BJ (cell line): ENCODE measurements at regions not wholly inside any gene's neighbourhood (a gene's known extent, or its start where the extent isn't known, plus 50 kb on each side); places are given as distances from the start of the nearest gene placed in this dataset.

Experiments
- CTCF ChIA-PET: fragments of 350-600 bp; formaldehyde crosslinking; extraction: SDS; loops from one replicate; lab custom pipeline; 2021; ENCODE audit warnings: antibody characterized with exemption, inconsistent platforms; lab: Yijun Ruan, JAX
- POLR2A ChIA-PET: fragments of 300-600 bp; sonication (Branson Sonifier 250); formaldehyde crosslinking; extraction: SDS; loops from one replicate; lab custom pipeline; 2021; ENCODE audit warnings: antibody characterized with exemption; lab: Charles Lee
- DNase-seq: peaks from one replicate; pipeline ENCODE4 v3.0.0-alpha.2; 2011; ENCODE audit warnings: low read depth
- H3K27me3 ChIP-seq: 2 replicates; pipeline ENCODE4 v1.6.0; 2011; ENCODE audit warnings: low read length; ENCODE audit not compliant: control insufficient read depth, insufficient read depth
- H3K36me3 ChIP-seq: 2 replicates; pipeline ENCODE4 v1.5.1; 2011; ENCODE audit warnings: low read length; ENCODE audit not compliant: control insufficient read depth, insufficient read depth
- H3K4me3 ChIP-seq: 2 replicates; pipeline ENCODE4 v1.5.1; 2011; ENCODE audit warnings: low read depth, mild to moderate bottlenecking, control low read depth, low read length
- TF ChIP-seq, protein P1 (sequence below): IDR thresholded peaks from 2 replicates; pipeline ENCODE4 v1.5.1; 2011; ENCODE audit warnings: low read depth, mild to moderate bottlenecking, control low read depth, inconsistent platforms, low read length, moderate library complexity; ENCODE audit not compliant: insufficient read depth

DNA sequence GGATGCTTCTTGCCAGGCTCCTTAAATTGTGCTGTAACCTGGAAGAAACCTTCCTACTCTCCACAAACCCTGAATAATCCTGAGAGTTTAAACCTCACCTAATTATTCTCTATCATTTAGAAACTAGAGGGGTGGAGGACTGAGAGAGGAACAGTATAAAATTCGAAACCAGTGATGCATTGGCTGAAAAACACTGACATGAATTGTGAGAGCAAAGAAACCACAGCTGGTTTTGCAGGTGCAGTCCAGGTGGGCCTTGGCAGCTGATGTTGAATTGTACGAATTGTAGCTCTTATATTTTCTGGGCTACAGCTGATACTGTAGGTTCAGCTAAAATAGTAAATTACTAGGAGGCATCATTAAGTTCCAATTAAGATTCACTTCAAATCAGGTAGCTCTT is 227.0 kb upstream of the SLITRK5 start:
- TF ChIP-seq, protein P1, sequence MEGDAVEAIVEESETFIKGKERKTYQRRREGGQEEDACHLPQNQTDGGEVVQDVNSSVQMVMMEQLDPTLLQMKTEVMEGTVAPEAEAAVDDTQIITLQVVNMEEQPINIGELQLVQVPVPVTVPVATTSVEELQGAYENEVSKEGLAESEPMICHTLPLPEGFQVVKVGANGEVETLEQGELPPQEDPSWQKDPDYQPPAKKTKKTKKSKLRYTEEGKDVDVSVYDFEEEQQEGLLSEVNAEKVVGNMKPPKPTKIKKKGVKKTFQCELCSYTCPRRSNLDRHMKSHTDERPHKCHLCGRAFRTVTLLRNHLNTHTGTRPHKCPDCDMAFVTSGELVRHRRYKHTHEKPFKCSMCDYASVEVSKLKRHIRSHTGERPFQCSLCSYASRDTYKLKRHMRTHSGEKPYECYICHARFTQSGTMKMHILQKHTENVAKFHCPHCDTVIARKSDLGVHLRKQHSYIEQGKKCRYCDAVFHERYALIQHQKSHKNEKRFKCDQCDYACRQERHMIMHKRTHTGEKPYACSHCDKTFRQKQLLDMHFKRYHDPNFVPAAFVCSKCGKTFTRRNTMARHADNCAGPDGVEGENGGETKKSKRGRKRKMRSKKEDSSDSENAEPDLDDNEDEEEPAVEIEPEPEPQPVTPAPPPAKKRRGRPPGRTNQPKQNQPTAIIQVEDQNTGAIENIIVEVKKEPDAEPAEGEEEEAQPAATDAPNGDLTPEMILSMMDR = no peak

GRCh38 chr13:87452281-87452680 is 218.9 kb upstream of the SLITRK5 start:
- no peaks in the 10 kb centered on the region for H3K36me3 ChIP-seq
- TF ChIP-seq, protein P1 = no peak
- POLR2A ChIA-PET = no interaction called here
- no peaks in the 10 kb centered on the region for H3K27me3 ChIP-seq
- no peak for DNase-seq
- H3K4me3 ChIP-seq = no peak overlapping the region
- CTCF ChIA-PET = no interaction called here

More for the DNA sequence above, 227.0 kb upstream of the SLITRK5 start:
- ChIA-PET CTCF (interaction anchor here (0.6 kb wide), 1 partner anchor 338 kb away, joined by 3 read pairs; no protein-coding TSS in a partner anchor), POLR2A (no interaction called here)
- Histone ChIP-seq H3K36me3 (no peaks in the 10 kb centered on the region), H3K27me3 (no peaks in the 10 kb centered on the region), H3K4me3 (no peak overlapping the region)
- no peak for DNase-seq

GRCh38 chr13:87453244-87453643 is 217.9 kb upstream of the SLITRK5 start:
- CTCF ChIA-PET = no interaction called here
- DNase-seq = no peak
- TF ChIP-seq, protein P1 = no peak
- H3K36me3 ChIP-seq = no peaks in the 10 kb centered on the region
- POLR2A ChIA-PET = no interaction called here
- no peaks in the 10 kb centered on the region for H3K27me3 ChIP-seq
- no peak overlapping the region for H3K4me3 ChIP-seq

DNA sequence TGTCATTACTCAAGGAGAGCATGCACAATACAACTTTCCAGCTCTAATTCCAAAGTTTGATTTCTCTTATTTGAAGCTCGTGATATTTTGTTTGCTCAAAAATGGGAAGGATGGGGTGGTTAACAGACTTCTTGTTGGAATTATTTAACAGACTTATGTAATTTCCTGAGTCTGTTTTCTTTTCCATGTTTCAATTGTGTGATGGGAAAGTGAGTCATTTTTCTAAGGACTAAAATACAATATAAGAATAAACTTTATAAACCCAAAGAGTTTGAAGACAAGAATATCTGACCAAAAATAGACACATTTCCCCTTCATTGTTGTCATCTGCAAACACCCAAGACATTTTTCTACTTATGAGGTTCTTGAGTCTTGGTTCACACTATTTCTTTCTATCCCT is 211.8 kb upstream of the SLITRK5 start:
- no peak for DNase-seq
- no peak overlapping the region for H3K4me3 ChIP-seq
- POLR2A ChIA-PET = no interaction called here
- no peaks in the 10 kb centered on the region for H3K27me3 ChIP-seq
- no peaks in the 10 kb centered on the region for H3K36me3 ChIP-seq
- TF ChIP-seq, protein P1 = no peak
- CTCF ChIA-PET = no interaction called here

DNA sequence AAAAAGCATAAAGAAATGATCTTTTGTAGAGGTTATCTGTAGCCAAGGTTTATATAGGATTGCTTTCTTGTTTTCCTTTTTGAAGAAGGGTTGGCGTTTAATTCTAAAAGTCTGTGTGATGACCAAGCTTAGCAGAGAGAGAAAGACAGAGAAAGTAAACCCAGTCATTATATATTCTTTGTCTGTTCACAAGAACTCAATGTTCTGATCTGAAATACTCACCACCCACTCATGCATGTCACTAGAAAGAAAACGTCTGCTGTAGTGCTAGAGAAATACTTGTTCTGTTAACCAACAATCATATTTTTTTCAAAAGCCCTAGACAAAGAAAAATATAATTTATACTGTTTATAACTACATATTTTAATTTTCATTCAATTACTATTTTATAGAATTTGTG is 173.7 kb upstream of the SLITRK5 start:
- POLR2A ChIA-PET = no interaction called here
- no peak for DNase-seq
- H3K36me3 ChIP-seq = no peaks in the 10 kb centered on the region
- H3K27me3 ChIP-seq = no peaks in the 10 kb centered on the region
- TF ChIP-seq, protein P1 = no peak
- H3K4me3 ChIP-seq = no peak overlapping the region
- CTCF ChIA-PET = no interaction called here
